Left ventricle myocardium inferior (tissue), 1 donor: ENCODE measurements at regions not wholly inside any gene's neighbourhood (a gene's known extent, or its start where the extent isn't known, plus 50 kb on each side); places are given as distances from the start of the nearest gene placed in this dataset.

Experiments used
- DNase-seq: peaks from one replicate; pipeline ENCODE4 v3.0.0-alpha.2; 2020
- H3K27ac ChIP-seq: fragments of 200-600 bp; replicated peaks from 2 replicates; pipeline ENCODE4 v1.8.0; 2021
- H3K27me3 ChIP-seq: fragments of 200-600 bp; 2 replicates; pipeline ENCODE4 v1.8.0; 2021; ENCODE audit warnings: low read depth
- H3K36me3 ChIP-seq: fragments of 200-600 bp; 2 replicates; pipeline ENCODE4 v1.8.0; 2021
- H3K4me1 ChIP-seq: fragments of 200-600 bp; 2 replicates; pipeline ENCODE4 v1.8.0; 2021
- H3K4me3 ChIP-seq: fragments of 200-600 bp; 2 replicates; pipeline ENCODE4 v1.8.0; 2021; ENCODE audit warnings: mild to moderate bottlenecking, moderate library complexity
- H3K9me3 ChIP-seq: fragments of 200-600 bp; replicated peaks from 2 replicates; pipeline ENCODE4 v1.8.0; 2021
- CTCF ChIP-seq: fragments of 200-600 bp; IDR thresholded peaks from 2 replicates; pipeline ENCODE4 v1.8.0; 2021; ENCODE audit warnings: antibody characterized with exemption, mild to moderate bottlenecking, borderline replicate concordance
- intact Hi-C: fragments of 100-400 bp; cut with micrococcal nuclease; formaldehyde crosslinking; loops from one replicate; pipeline ENCODE4 v1.11.0; 2022
- donor health status: DM: no; HTN: yes; CAD: no; lungs with severe emphysema.

DNA sequence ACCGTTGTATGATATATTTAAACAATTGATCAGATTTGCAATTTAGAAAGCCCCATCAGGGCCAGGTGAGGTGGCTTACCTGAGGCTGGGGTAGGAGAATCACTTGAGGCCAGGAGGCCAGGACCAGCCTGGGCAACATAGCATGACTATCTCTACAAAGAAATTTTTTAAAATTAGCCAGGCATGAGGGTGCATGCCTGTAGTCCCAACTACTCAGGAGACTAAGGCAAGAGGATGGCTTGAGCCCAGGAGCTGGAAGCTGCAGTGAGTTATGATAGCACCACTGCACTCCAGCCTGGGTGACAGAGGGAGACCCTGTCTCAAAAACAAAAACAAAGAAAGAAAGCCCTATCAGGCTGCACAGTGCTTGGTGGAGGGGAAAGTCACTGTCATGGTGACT, 159.9 kb upstream of the RAB4A start:
- no peak for TF ChIP-seq CTCF
- no peak for DNase-seq
- no peaks in the 10 kb centered on the region for H3K27me3 ChIP-seq
- H3K27ac ChIP-seq: no peak overlapping the region
- H3K9me3 ChIP-seq: no peaks in the 10 kb centered on the region
- H3K4me1 ChIP-seq: peaks cover 16% of the 10 kb centered on the region
- H3K4me3 ChIP-seq: no peak overlapping the region
- intact Hi-C loops: no loop called here
- H3K36me3 ChIP-seq: no peaks in the 10 kb centered on the region

DNA sequence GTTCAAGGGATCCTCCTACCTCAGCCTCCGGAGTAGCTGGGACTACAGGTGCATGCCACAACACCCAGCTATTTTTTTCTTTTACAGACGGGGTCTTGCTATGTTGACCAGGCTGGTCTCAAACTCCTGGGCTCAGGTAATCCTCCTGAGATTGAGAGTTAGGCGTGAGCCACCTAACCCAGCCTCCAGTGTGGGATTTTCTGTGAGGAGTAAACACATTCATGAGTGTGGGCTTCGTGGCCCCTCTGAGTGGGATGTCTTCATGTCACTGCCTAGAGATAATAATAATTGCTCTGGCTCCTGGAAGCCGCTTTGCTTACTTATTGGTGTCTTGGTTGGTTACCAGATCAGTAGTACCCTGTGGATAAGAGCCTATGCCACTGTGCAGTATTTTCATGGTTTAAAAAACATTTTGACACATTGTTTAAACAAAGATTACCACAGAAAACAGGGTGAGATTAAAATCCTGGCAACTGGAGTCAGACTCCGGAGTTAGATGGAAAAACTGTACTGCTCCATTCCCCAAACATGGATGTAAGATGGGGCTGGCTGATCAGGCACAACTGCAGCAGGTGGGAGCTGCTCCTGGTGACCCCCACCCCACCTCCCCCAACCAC, 159.1 kb upstream of the RAB4A start:
- Histone ChIP-seq H3K27ac (no peak overlapping the region), H3K36me3 (no peaks in the 10 kb centered on the region), H3K4me3 (no peak overlapping the region), H3K27me3 (peaks cover 5% of the 10 kb centered on the region), H3K4me1 (peaks cover 16% of the 10 kb centered on the region), H3K9me3 (no peaks in the 10 kb centered on the region)
- TF ChIP-seq CTCF: no peak
- DNase-seq: no peak
- intact Hi-C loops: no loop called here

GRCh38 chr1:229112832-229113548, 157.9 kb upstream of the RAB4A start:
- Histone ChIP-seq H3K4me1 (peaks cover 23% of the 10 kb centered on the region), H3K36me3 (no peaks in the 10 kb centered on the region), H3K4me3 (no peak overlapping the region), H3K9me3 (no peaks in the 10 kb centered on the region), H3K27ac (no peak overlapping the region), H3K27me3 (peaks cover 5% of the 10 kb centered on the region)
- TF ChIP-seq CTCF: no peak
- intact Hi-C loops: no loop called here
- no peak for DNase-seq

DNA sequence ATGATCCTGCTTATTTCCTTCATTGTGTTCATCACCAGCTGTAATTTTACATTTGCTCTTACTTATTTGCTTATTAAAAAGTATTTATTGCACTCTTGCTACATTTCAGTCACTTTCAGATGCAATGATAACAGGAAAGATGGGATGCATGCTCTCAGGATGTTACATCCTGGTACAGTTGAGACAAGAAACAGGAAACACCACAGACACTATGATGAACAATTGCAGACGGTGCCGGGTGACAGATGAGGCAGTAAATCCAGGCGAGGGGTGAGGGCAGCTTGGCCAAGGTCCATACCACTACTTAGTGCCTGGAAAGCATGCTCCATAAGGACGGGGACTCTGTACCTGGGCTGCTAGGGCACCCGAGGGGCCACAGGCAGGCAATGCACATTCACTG, 156.6 kb upstream of the RAB4A start:
- H3K4me3 ChIP-seq: no peak overlapping the region
- DNase-seq: no peak
- H3K4me1 ChIP-seq: peaks cover 16% of the 10 kb centered on the region
- no peak for TF ChIP-seq CTCF
- intact Hi-C loops: no loop called here
- no peaks in the 10 kb centered on the region for H3K36me3 ChIP-seq
- H3K27me3 ChIP-seq: peaks cover 5% of the 10 kb centered on the region
- H3K9me3 ChIP-seq: no peaks in the 10 kb centered on the region
- H3K27ac ChIP-seq: no peak overlapping the region

- Histone ChIP-seq H3K27me3 (peaks cover 5% of the 10 kb centered on the region), H3K4me3 (no peak overlapping the region), H3K4me1 (peaks cover 10% of the 10 kb centered on the region), H3K36me3 (no peaks in the 10 kb centered on the region), H3K27ac (no peak overlapping the region), H3K9me3 (no peaks in the 10 kb centered on the region)
- TF ChIP-seq CTCF: no peak
- DNase-seq: no peak
- intact Hi-C loops: no loop called here
Measured at GRCh38 chr1:229114850-229115365, 156.0 kb upstream of the RAB4A start.
